ENCODE measurements at regions not wholly inside any gene's neighbourhood (a gene's known extent, or its start where the extent isn't known, plus 50 kb on each side); places are given as distances from the start of the nearest gene placed in this dataset.

GRCh38 chr12:115235880-115236279 lies 551.9 kb upstream of the TBX3 start:
- no peak for DNase-seq

GRCh38 chr12:115233891-115234543 lies 550.0 kb upstream of the TBX3 start:
- no peak for DNase-seq

GRCh38 chr12:115232455-115233156 lies 548.6 kb upstream of the TBX3 start:
- DNase-seq, result no peak

GRCh38 chr12:115230606-115231005 lies 546.6 kb upstream of the TBX3 start:
- DNase-seq, result no peak

GRCh38 chr12:115229517-115229916 lies 545.5 kb upstream of the TBX3 start:
- DNase-seq, result no peak

GRCh38 chr12:115228434-115228833 lies 544.5 kb upstream of the TBX3 start:
- DNase-seq, result no peak

GRCh38 chr12:115227137-115227615 lies 543.2 kb upstream of the TBX3 start:
- no peak for DNase-seq

- DNase-seq, result no peak
Measured at GRCh38 chr12:115225845-115226244, 541.9 kb upstream of the TBX3 start.

GRCh38 chr12:115223991-115224390 lies 540.0 kb upstream of the TBX3 start:
- no peak for DNase-seq

- no peak for DNase-seq
Measured at GRCh38 chr12:115223322-115223721, 539.3 kb upstream of the TBX3 start.

- no peak for DNase-seq
Measured at GRCh38 chr12:115222220-115222619, 538.2 kb upstream of the TBX3 start.

GRCh38 chr12:115216301-115216700 lies 532.3 kb upstream of the TBX3 start:
- DNase-seq, result no peak

- DNase-seq, result no peak
Measured at GRCh38 chr12:115215544-115215943, 531.6 kb upstream of the TBX3 start.

- no peak for DNase-seq
Measured at GRCh38 chr12:115213538-115214016, 529.6 kb upstream of the TBX3 start.

- DNase-seq, result no peak
Measured at GRCh38 chr12:115213118-115213517, 529.1 kb upstream of the TBX3 start.

GRCh38 chr12:115212356-115212755 lies 528.4 kb upstream of the TBX3 start:
- no peak for DNase-seq

- DNase-seq, result no peak
Measured at GRCh38 chr12:115210533-115211252, 526.7 kb upstream of the TBX3 start.

GRCh38 chr12:115209230-115209629 lies 525.3 kb upstream of the TBX3 start:
- no peak for DNase-seq

- no peak for DNase-seq
Measured at GRCh38 chr12:115208098-115208497, 524.1 kb upstream of the TBX3 start.

- no peak for DNase-seq
Measured at GRCh38 chr12:115207216-115207915, 523.4 kb upstream of the TBX3 start.

- no peak for DNase-seq
Measured at GRCh38 chr12:115206801-115207200, 522.8 kb upstream of the TBX3 start.

GRCh38 chr12:115205755-115206308 lies 521.9 kb upstream of the TBX3 start:
- DNase-seq, result no peak

All from DMS53 (cell line).